Gastrocnemius medialis (tissue), 4 donors: ENCODE measurements at regions not wholly inside any gene's neighbourhood (a gene's known extent, or its start where the extent isn't known, plus 50 kb on each side); places are given as distances from the start of the nearest gene placed in this dataset.

Experiments
- ATAC-seq, 2 donors: fragments of 150-250 bp; one replicate each; pipeline ENCODE4 v1.9.1; 2016
- DNase-seq, 2 donors: peaks; one replicate each; pipeline ENCODE4 v3.0.0-alpha.2; 2019
- H3K27ac ChIP-seq, 4 donors: fragments of 200-600 bp; sonication (generic); 1 replicate in 1 of 4; 2 replicates in 3 of 4; pipeline ENCODE4 v1.5.1; 2016 to 2018; ENCODE audit warnings: mild to moderate bottlenecking in 2 of 4, moderate library complexity in 1 of 4
- H3K27me3 ChIP-seq, 3 donors: fragments of 200-600 bp; sonication (generic) in 2 of 3; 1 replicate in 1 of 3; 2 replicates in 2 of 3; pipeline versions ENCODE4 v1.5.1 to v1.6.0; 2016 to 2019; ENCODE audit warnings: mild to moderate bottlenecking in 1 of 3, moderate library complexity in 1 of 3
- H3K36me3 ChIP-seq, 2 donors: fragments of 200-600 bp; sonication (generic) in 1 of 2; one replicate each; pipeline ENCODE4 v1.5.1; 2017 to 2018
- H3K4me1 ChIP-seq, 2 donors: fragments of 200-600 bp; sonication (generic) in 1 of 2; one replicate each; pipeline ENCODE4 v1.5.1; 2016 to 2017; ENCODE audit warnings: mild to moderate bottlenecking in 2 of 2
- H3K4me3 ChIP-seq, 4 donors: fragments of 200-600 bp; sonication (generic) in 3 of 4; 1 replicate in 1 of 4; 2 replicates in 3 of 4; pipeline ENCODE4 v1.5.1; 2016 to 2019; ENCODE audit warnings: mild to moderate bottlenecking in 2 of 4
- H3K9me3 ChIP-seq, 3 donors: fragments of 200-600 bp; sonication (generic) in 2 of 3; 1 replicate in 1 of 3; 2 replicates in 2 of 3; pipeline ENCODE4 v1.5.1; 2016 to 2019
- POLR2A ChIP-seq, 2 donors: fragments of 450-650 bp; IDR thresholded peaks; one replicate each; pipeline ENCODE4 v1.6.1; 2017; ENCODE audit warnings: antibody characterized with exemption in 2 of 2, mild to moderate bottlenecking in 2 of 2, moderate library complexity in 2 of 2
- in situ Hi-C, 4 donors: fragments of 200-750 bp; cut with MboI; loops; one replicate each; pipeline versions ENCODE4 v1.15.0 to v1.8.0; 2017; ENCODE audit warnings: low sequenced_read_pairs in 4 of 4
- intact Hi-C: fragments of 100-400 bp; cut with DNase I; formaldehyde crosslinking; loops from one replicate; pipeline ENCODE4 v1.15.1; 2023; ENCODE audit warnings: low total_unique reads
- TF ChIP-seq, protein P1 (sequence below), 5 experiments: fragments of 450-650 bp in 3 of 5; fragments of 200-600 bp in 2 of 5; sonication (generic) in 2 of 5; IDR thresholded peaks in 4 of 5; conservative IDR thresholded peaks in 1 of 5; 1 replicate in 4 of 5; 2 replicates in 1 of 5; pipeline ENCODE4 v1.5.1; 2016 to 2019; ENCODE audit warnings: antibody characterized with exemption in 5 of 5, mild to moderate bottlenecking in 3 of 5, moderate library complexity in 3 of 5

- H3K36me3 ChIP-seq = no peaks in the 10 kb centered on the region
- no peak overlapping the region for H3K4me3 ChIP-seq
- no peaks in the 10 kb centered on the region for H3K9me3 ChIP-seq
- H3K4me1 ChIP-seq = peaks cover 0 to 3% of the 10 kb centered on the region in 2 donors
- no peak for DNase-seq
- no peaks in the 10 kb centered on the region for H3K27me3 ChIP-seq
- in situ Hi-C loops (no loop called here), intact Hi-C loops (no loop called here)
- TF ChIP-seq, protein P1, sequence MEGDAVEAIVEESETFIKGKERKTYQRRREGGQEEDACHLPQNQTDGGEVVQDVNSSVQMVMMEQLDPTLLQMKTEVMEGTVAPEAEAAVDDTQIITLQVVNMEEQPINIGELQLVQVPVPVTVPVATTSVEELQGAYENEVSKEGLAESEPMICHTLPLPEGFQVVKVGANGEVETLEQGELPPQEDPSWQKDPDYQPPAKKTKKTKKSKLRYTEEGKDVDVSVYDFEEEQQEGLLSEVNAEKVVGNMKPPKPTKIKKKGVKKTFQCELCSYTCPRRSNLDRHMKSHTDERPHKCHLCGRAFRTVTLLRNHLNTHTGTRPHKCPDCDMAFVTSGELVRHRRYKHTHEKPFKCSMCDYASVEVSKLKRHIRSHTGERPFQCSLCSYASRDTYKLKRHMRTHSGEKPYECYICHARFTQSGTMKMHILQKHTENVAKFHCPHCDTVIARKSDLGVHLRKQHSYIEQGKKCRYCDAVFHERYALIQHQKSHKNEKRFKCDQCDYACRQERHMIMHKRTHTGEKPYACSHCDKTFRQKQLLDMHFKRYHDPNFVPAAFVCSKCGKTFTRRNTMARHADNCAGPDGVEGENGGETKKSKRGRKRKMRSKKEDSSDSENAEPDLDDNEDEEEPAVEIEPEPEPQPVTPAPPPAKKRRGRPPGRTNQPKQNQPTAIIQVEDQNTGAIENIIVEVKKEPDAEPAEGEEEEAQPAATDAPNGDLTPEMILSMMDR (IDR thresholded peaks at IDR 0.05 in 4 of 5, conservative IDR thresholded peaks at IDR 0.05 in 1 of 5) = no peak
- no peak for TF ChIP-seq POLR2A (IDR thresholded peaks at IDR 0.05)
- no peak for ATAC-seq
- no peak overlapping the region for H3K27ac ChIP-seq
Measured at GRCh38 chr2:237270520-237270919, 143.4 kb downstream of the COL6A3 start.

- DNase-seq (no peak), ATAC-seq (no peak)
- no peaks in the 10 kb centered on the region for H3K27me3 ChIP-seq
- no peak overlapping the region for H3K4me3 ChIP-seq
- TF ChIP-seq POLR2A (IDR thresholded peaks at IDR 0.05) = no peak
- TF ChIP-seq, protein P1 (IDR thresholded peaks at IDR 0.05 in 4 of 5, conservative IDR thresholded peaks at IDR 0.05 in 1 of 5) = no peak
- H3K4me1 ChIP-seq = peaks cover 0 to 3% of the 10 kb centered on the region in 2 donors
- no peaks in the 10 kb centered on the region for H3K9me3 ChIP-seq
- in situ Hi-C loops = no loop called here
- intact Hi-C loops = no loop called here
- H3K27ac ChIP-seq = no peak overlapping the region
- H3K36me3 ChIP-seq = no peaks in the 10 kb centered on the region
Measured at GRCh38 chr2:237271698-237272652, 142.0 kb downstream of the COL6A3 start.
